ENCODE measurements at regions not wholly inside any gene's neighbourhood (a gene's known extent, or its start where the extent isn't known, plus 50 kb on each side); places are given as distances from the start of the nearest gene placed in this dataset.
A peak's percentile ranks its signal among the peaks of the same experiment; 100 is the strongest.

DNA sequence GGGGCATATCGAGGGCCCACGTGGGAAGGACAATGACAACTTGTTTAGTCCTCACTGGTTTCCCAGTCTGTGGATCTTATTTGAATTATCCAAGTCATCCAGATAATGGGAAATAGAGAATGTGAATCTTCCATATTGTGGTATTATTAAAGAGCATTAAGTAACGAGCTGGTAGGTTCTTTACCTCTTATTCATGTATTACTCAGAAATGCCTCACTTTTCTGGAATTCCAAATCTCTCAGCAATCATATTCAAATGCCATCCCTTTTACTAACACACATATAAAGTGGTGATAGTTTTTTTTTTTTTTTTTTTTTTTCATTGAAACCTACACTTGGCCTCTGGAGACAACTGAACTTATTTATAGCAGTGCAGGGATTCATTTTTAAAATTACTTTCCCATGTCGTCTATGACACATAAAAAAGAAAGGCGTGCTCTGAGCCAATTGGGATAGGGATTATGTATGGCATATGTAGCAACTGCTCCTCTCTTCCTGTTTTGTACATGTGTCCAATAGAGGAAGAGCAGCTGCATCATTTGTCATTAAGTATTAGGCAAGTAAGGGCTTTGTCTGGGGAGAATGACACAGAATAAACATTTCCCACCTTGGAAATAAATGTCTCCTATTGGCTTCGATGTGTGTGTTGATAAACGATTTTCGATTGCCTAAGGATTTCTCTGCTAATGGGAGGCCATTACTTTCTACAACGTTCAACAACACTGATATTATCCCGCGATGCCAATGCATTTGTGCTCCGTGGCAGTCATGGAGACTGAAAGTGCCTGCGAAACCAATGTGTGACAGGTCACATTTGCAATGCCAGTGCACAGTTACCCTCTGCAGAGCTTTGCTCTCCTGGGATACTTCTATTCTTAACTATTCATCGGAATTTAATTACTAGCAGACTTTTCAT lies 78.6 kb upstream of the IFNG-AS1 start:
- Histone ChIP-seq H3K4me2 (peak overlapping the region; percentile 35), H3K4me3 (no peak overlapping the region), H3K27ac (peak overlapping the region; percentile 6 to 73; a peak in 3 of 6 replicates), H3K4me1 (peaks cover 19% of the 10 kb centered on the region; the same call in 2 of the 3 replicates), H3K9me3 (no peaks in the 10 kb centered on the region)
- ChIA-PET POLR2A (interaction anchor here (1.6 kb wide), 1 partner anchor 262 kb away, joined by 5 read pairs; the partner anchor contains the start of gene DYRK2), CTCF (interaction anchor here (0.6 to 0.9 kb wide), 4 partner anchors 15 to 165 kb away, joined by 3 to 6 read pairs (median 4); no protein-coding TSS in a partner anchor)
- FAIRE-seq (peak; percentile 67), ATAC-seq (peak; percentile 83 to 91), DNase-seq (ENCODE audit: low read depth in 1 of 2, low spot score in 1 of 2) (peak; percentile 14 to 48)
- TF ChIP-seq KDM1A (IDR thresholded peaks at IDR 0.05; ENCODE audit: low read depth), result no peak
- TF ChIP-seq CHD2 (IDR thresholded peaks at IDR 0.05; ENCODE audit: low read length, partially characterized antibody), result no peak
- TF ChIP-seq GATA3 (IDR thresholded peaks at IDR 0.05; ENCODE audit: borderline replicate concordance), result peak; percentile 63; the same call in 1 of the 2 replicates
- TF ChIP-seq RFX5 (IDR thresholded peaks at IDR 0.05), result no peak
- no peak for TF ChIP-seq EHF (CRISPR knock-in tag; IDR thresholded peaks at IDR 0.05)
- TF ChIP-seq, protein P1, sequence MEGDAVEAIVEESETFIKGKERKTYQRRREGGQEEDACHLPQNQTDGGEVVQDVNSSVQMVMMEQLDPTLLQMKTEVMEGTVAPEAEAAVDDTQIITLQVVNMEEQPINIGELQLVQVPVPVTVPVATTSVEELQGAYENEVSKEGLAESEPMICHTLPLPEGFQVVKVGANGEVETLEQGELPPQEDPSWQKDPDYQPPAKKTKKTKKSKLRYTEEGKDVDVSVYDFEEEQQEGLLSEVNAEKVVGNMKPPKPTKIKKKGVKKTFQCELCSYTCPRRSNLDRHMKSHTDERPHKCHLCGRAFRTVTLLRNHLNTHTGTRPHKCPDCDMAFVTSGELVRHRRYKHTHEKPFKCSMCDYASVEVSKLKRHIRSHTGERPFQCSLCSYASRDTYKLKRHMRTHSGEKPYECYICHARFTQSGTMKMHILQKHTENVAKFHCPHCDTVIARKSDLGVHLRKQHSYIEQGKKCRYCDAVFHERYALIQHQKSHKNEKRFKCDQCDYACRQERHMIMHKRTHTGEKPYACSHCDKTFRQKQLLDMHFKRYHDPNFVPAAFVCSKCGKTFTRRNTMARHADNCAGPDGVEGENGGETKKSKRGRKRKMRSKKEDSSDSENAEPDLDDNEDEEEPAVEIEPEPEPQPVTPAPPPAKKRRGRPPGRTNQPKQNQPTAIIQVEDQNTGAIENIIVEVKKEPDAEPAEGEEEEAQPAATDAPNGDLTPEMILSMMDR (IDR thresholded peaks at IDR 0.05), result no peak
- no peak for TF ChIP-seq NFE2L2 (conservative IDR thresholded peaks at IDR 0.05; ENCODE audit: low read length)
- TF ChIP-seq, protein P2, sequence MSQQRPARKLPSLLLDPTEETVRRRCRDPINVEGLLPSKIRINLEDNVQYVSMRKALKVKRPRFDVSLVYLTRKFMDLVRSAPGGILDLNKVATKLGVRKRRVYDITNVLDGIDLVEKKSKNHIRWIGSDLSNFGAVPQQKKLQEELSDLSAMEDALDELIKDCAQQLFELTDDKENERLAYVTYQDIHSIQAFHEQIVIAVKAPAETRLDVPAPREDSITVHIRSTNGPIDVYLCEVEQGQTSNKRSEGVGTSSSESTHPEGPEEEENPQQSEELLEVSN (IDR thresholded peaks at IDR 0.05; ENCODE audit: borderline replicate concordance, low read depth), result no peak
- TF ChIP-seq, protein P3, sequence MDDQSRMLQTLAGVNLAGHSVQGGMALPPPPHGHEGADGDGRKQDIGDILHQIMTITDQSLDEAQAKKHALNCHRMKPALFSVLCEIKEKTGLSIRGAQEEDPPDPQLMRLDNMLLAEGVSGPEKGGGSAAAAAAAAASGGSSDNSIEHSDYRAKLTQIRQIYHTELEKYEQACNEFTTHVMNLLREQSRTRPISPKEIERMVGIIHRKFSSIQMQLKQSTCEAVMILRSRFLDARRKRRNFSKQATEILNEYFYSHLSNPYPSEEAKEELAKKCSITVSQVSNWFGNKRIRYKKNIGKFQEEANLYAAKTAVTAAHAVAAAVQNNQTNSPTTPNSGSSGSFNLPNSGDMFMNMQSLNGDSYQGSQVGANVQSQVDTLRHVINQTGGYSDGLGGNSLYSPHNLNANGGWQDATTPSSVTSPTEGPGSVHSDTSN (IDR thresholded peaks at IDR 0.05), result no peak
- TF ChIP-seq JUNB (IDR thresholded peaks at IDR 0.05), result peak; percentile 85
- no peak for TF ChIP-seq ZSCAN20 (CRISPR knock-in tag; IDR thresholded peaks at IDR 0.05)
- no peak for TF ChIP-seq RNF2 (IDR thresholded peaks at IDR 0.05; ENCODE audit: borderline replicate concordance, low read depth)
- TF ChIP-seq, protein P4, sequence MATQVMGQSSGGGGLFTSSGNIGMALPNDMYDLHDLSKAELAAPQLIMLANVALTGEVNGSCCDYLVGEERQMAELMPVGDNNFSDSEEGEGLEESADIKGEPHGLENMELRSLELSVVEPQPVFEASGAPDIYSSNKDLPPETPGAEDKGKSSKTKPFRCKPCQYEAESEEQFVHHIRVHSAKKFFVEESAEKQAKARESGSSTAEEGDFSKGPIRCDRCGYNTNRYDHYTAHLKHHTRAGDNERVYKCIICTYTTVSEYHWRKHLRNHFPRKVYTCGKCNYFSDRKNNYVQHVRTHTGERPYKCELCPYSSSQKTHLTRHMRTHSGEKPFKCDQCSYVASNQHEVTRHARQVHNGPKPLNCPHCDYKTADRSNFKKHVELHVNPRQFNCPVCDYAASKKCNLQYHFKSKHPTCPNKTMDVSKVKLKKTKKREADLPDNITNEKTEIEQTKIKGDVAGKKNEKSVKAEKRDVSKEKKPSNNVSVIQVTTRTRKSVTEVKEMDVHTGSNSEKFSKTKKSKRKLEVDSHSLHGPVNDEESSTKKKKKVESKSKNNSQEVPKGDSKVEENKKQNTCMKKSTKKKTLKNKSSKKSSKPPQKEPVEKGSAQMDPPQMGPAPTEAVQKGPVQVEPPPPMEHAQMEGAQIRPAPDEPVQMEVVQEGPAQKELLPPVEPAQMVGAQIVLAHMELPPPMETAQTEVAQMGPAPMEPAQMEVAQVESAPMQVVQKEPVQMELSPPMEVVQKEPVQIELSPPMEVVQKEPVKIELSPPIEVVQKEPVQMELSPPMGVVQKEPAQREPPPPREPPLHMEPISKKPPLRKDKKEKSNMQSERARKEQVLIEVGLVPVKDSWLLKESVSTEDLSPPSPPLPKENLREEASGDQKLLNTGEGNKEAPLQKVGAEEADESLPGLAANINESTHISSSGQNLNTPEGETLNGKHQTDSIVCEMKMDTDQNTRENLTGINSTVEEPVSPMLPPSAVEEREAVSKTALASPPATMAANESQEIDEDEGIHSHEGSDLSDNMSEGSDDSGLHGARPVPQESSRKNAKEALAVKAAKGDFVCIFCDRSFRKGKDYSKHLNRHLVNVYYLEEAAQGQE (IDR thresholded peaks at IDR 0.05), result no peak
- TF ChIP-seq NPAS2 (CRISPR knock-in tag; IDR thresholded peaks at IDR 0.05; ENCODE audit: borderline replicate concordance), result no peak
- TF ChIP-seq, protein P5, sequence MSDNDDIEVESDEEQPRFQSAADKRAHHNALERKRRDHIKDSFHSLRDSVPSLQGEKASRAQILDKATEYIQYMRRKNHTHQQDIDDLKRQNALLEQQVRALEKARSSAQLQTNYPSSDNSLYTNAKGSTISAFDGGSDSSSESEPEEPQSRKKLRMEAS (IDR thresholded peaks at IDR 0.05), result no peak; the same call in 1 of the 2 replicates
- TF ChIP-seq RAD21 (conservative IDR thresholded peaks at IDR 0.05 in 1 of 2, IDR thresholded peaks at IDR 0.05 in 1 of 2), result 0 out of 5 replicates have a peak, but pooled peaks of 1 of the 2 experiments have one; percentile 1
- TF ChIP-seq, protein P6, sequence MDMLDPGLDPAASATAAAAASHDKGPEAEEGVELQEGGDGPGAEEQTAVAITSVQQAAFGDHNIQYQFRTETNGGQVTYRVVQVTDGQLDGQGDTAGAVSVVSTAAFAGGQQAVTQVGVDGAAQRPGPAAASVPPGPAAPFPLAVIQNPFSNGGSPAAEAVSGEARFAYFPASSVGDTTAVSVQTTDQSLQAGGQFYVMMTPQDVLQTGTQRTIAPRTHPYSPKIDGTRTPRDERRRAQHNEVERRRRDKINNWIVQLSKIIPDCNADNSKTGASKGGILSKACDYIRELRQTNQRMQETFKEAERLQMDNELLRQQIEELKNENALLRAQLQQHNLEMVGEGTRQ (IDR thresholded peaks at IDR 0.05), result no peak
- TF ChIP-seq FOSL2 (IDR thresholded peaks at IDR 0.05), result peak; percentile 73
- peak; percentile 79 for TF ChIP-seq FOSL2 (CRISPR knock-in tag; IDR thresholded peaks at IDR 0.05)
- TF ChIP-seq NR3C1 (IDR thresholded peaks at IDR 0.05), result no peak
- no peak for TF ChIP-seq HOXA7 (CRISPR knock-in tag; IDR thresholded peaks at IDR 0.05)
- TF ChIP-seq CBX2 (IDR thresholded peaks at IDR 0.05; ENCODE audit: borderline replicate concordance, low read depth), result no peak
- no peak for TF ChIP-seq SREBF2 (IDR thresholded peaks at IDR 0.05)
- no peak for TF ChIP-seq ZFP36 (IDR thresholded peaks at IDR 0.05; ENCODE audit: borderline replicate concordance, partially characterized antibody)
- peak in 1 of 2 experiments; percentile 31; a peak in 2 of 4 replicates for TF ChIP-seq CEBPB (IDR thresholded peaks at IDR 0.05)
- TF ChIP-seq, protein P7, sequence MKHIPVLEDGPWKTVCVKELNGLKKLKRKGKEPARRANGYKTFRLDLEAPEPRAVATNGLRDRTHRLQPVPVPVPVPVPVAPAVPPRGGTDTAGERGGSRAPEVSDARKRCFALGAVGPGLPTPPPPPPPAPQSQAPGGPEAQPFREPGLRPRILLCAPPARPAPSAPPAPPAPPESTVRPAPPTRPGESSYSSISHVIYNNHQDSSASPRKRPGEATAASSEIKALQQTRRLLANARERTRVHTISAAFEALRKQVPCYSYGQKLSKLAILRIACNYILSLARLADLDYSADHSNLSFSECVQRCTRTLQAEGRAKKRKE (CRISPR knock-in tag; IDR thresholded peaks at IDR 0.05; ENCODE audit: low read depth), result no peak
- WGBS (ENCODE audit: missing lambda C conversion rate), result 30% methylated on average over 14 of the region's 14 CpGs

Data from A549 (cell line).